ENCODE measurements at regions not wholly inside any gene's neighbourhood (a gene's known extent, or its start where the extent isn't known, plus 50 kb on each side); places are given as distances from the start of the nearest gene placed in this dataset.

DNA sequence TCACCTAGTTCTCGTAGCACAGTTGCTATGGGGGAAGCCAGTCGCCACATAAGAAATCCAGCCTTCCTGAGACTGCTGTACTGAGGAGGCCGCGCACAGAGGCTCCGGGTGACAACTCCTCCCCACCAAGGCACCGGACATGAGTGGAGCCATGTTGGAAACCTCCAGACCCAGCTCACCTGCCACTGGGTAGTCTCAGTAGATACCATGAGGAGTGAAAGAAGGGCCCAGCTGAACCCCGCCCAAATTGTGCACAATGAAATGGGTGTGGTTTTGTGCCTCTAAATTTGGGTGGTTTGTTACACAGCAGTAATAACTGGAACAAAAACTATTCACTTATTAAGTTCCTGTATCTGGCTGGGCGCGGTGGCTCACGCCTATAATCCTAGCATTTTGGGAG lies 198.7 kb downstream of the BCOR start:
- TF ChIP-seq EP300 (IDR thresholded peaks at IDR 0.05; ENCODE audit: borderline replicate concordance in 1 of 2, low read depth in 1 of 2, low read length in 1 of 2) (no peak), CTCF (IDR thresholded peaks at IDR 0.05) (no peak), MEF2A (IDR thresholded peaks at IDR 0.05; ENCODE audit: borderline replicate concordance, low read depth) (no peak), POLR2AphosphoS5 (IDR thresholded peaks at IDR 0.05; ENCODE audit: low read depth, low read length) (no peak), YY1 (IDR thresholded peaks at IDR 0.05; ENCODE audit: low read depth) (no peak), NFIC (IDR thresholded peaks at IDR 0.05; ENCODE audit: borderline replicate concordance) (no peak), RAD21 (IDR thresholded peaks at IDR 0.05; ENCODE audit: low read length) (no peak), FOSL2 (IDR thresholded peaks at IDR 0.05; ENCODE audit: borderline replicate concordance, low read depth) (no peak), MAX (IDR thresholded peaks at IDR 0.05; ENCODE audit: low read depth) (no peak), CHD2 (IDR thresholded peaks at IDR 0.05; ENCODE audit: low read length, partially characterized antibody) (no peak), ZBTB33 (IDR thresholded peaks at IDR 0.05; ENCODE audit: borderline replicate concordance, low read depth) (no peak), REST (IDR thresholded peaks at IDR 0.05; ENCODE audit: low read depth, low read length) (no peak), TAF1 (IDR thresholded peaks at IDR 0.05; ENCODE audit: borderline replicate concordance, low read depth, low read length) (no peak)
- TF ChIP-seq, protein P1, sequence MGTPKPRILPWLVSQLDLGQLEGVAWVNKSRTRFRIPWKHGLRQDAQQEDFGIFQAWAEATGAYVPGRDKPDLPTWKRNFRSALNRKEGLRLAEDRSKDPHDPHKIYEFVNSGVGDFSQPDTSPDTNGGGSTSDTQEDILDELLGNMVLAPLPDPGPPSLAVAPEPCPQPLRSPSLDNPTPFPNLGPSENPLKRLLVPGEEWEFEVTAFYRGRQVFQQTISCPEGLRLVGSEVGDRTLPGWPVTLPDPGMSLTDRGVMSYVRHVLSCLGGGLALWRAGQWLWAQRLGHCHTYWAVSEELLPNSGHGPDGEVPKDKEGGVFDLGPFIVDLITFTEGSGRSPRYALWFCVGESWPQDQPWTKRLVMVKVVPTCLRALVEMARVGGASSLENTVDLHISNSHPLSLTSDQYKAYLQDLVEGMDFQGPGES (IDR thresholded peaks at IDR 0.05; ENCODE audit: low read depth, low read length), result no peak
